Muscle of back (tissue), 3 donors: ENCODE measurements at regions not wholly inside any gene's neighbourhood (a gene's known extent, or its start where the extent isn't known, plus 50 kb on each side); places are given as distances from the start of the nearest gene placed in this dataset.
A peak's percentile ranks its signal among the peaks of the same experiment; 100 is the strongest.

Experiments
- DNase-seq, 3 donors: peaks; one replicate each; pipeline versions ENCODE4 v3.0.0 to v3.0.0-alpha.2; 2013

GRCh38 chr1:222911866-222912265 lies 97.0 kb downstream of the DISP1 start:
- no peak for DNase-seq

- no peak for DNase-seq
Observed at GRCh38 chr1:222912730-222913129, 97.9 kb downstream of the DISP1 start.

- DNase-seq = peak in 1 of 3 donors; percentile 60
Observed at GRCh38 chr1:222914861-222915632, 100.2 kb downstream of the DISP1 start.

- no peak for DNase-seq
Observed at GRCh38 chr1:222916100-222916499, 101.3 kb downstream of the DISP1 start.

- DNase-seq = no peak
Observed at GRCh38 chr1:222918801-222919477, 104.1 kb downstream of the DISP1 start.

GRCh38 chr1:222919478-222919865 lies 104.6 kb downstream of the DISP1 start:
- DNase-seq = peak in 1 of 3 donors; percentile 54

GRCh38 chr1:222920169-222920568 lies 105.3 kb downstream of the DISP1 start:
- DNase-seq = peak in 1 of 3 donors; percentile 42

- DNase-seq = no peak
Observed at GRCh38 chr1:222921945-222922344, 107.1 kb downstream of the DISP1 start.

GRCh38 chr1:222923506-222923905 lies 108.7 kb downstream of the DISP1 start:
- DNase-seq = no peak

- no peak for DNase-seq
Observed at GRCh38 chr1:222924136-222924706, 109.4 kb downstream of the DISP1 start.

- DNase-seq = no peak
Observed at GRCh38 chr1:222926566-222926965, 111.7 kb downstream of the DISP1 start.

GRCh38 chr1:222927031-222927430 lies 112.2 kb downstream of the DISP1 start:
- no peak for DNase-seq

GRCh38 chr1:222928212-222928611 lies 113.4 kb downstream of the DISP1 start:
- DNase-seq = peak; percentile 62 to 87 (median 66)

GRCh38 chr1:222930070-222930469 lies 115.2 kb downstream of the DISP1 start:
- no peak for DNase-seq

GRCh38 chr1:222931023-222931422 lies 116.2 kb downstream of the DISP1 start:
- DNase-seq = no peak

GRCh38 chr1:222933273-222933672 lies 118.4 kb downstream of the DISP1 start:
- no peak for DNase-seq

GRCh38 chr1:222935239-222935900 lies 120.5 kb downstream of the DISP1 start:
- no peak for DNase-seq

GRCh38 chr1:222936042-222936441 lies 121.2 kb downstream of the DISP1 start:
- no peak for DNase-seq

- peak in 1 of 3 donors; percentile 26 for DNase-seq
Observed at GRCh38 chr1:222938986-222939385, 124.1 kb downstream of the DISP1 start.

GRCh38 chr1:222940095-222940494 lies 125.3 kb downstream of the DISP1 start:
- peak in 1 of 3 donors; percentile 51 for DNase-seq

- no peak for DNase-seq
Observed at GRCh38 chr1:222940906-222941305, 126.1 kb downstream of the DISP1 start.

- DNase-seq = no peak
Observed at GRCh38 chr1:222941425-222941824, 126.6 kb downstream of the DISP1 start.
